ENCODE measurements at regions not wholly inside any gene's neighbourhood (a gene's known extent, or its start where the extent isn't known, plus 50 kb on each side); places are given as distances from the start of the nearest gene placed in this dataset.

DNA sequence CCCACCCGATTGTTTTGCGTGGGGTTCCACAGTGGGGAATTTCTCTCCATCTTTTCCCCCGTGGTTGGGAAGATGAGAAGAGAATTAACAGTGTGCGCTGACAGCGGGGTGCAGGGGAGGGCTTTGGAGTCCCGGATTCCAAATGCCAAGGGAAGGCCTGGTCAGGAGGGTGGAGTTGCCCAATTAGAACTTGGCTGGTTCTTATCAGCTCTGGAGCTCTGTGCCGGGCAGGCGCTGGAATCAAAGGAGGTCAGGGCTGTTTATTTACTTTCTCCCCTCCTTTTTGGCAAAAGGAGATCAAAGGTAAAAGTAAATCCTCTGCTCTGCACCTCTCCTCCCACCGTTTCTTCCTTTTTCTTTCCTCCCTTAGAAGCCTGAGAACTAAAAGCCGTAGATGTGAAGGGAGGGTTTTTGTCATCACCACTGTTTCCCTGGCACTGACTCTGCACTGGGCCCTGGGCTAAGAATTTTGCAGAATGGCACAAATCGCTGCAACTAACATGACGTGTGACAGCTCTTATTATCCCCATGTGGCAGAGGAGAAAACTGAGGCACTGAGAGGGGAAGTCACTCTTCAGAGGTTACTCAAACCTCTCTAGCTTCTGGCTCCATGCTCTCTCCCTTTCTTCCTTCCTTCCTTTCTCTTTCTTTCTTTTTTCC lies 95.2 kb upstream of the ZNF716 start:
- H3K27ac ChIP-seq: no peak overlapping the region

DNA sequence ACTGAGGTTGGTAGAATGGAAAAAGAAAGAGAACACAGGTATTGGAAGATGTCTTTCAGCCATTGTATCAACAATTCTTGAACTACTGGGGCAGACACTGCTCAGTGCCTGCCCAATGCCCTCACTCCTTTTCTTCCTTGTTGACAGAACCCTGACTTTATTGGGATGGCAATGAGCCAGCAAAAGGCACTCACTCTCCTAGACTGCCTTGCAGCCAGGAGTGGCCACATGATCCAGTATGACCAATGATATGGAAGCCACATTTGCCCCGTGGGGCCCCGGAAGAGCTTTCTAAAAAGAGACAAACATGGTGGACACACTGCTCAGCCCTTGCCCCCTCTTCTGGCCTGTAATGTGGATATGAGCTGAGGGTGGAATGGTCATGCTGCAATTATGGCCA lies 88.6 kb upstream of the ZNF716 start:
- DNase-seq (no peak), ATAC-seq (no peak)
- H3K36me3 ChIP-seq (replicated peaks in 1 of 2; ENCODE audit: insufficient read depth in 1 of 2, low read depth in 2 of 2): no peaks in the 10 kb centered on the region
- intact Hi-C loops (cut with DNase I): no loop called here
- 67 to 90% methylated on average over 2 of the region's 2 CpGs for WGBS, 2 donors
- TF ChIP-seq CTCF (IDR thresholded peaks at IDR 0.05) (no peak), POLR2A (IDR thresholded peaks at IDR 0.05) (no peak)
- no peaks in the 10 kb centered on the region for H3K27me3 ChIP-seq
- H3K9me3 ChIP-seq: no peaks in the 10 kb centered on the region
- H3K27ac ChIP-seq: no peak overlapping the region
- H3K4me3 ChIP-seq: no peak overlapping the region
- H3K4me1 ChIP-seq: no peaks in the 10 kb centered on the region

More for the DNA sequence above, 95.2 kb upstream of the ZNF716 start:
- no peak for DNase-seq
- no peak overlapping the region for H3K4me3 ChIP-seq
- H3K4me1 ChIP-seq: no peaks in the 10 kb centered on the region
- no peaks in the 10 kb centered on the region for H3K27me3 ChIP-seq
- intact Hi-C loops (cut with DNase I): no loop called here
- ATAC-seq: no peak
- no peak for TF ChIP-seq CTCF (IDR thresholded peaks at IDR 0.05)
- WGBS, 2 donors: 58 to 65% methylated on average over 12 of the region's 12 CpGs
- no peaks in the 10 kb centered on the region for H3K36me3 ChIP-seq (replicated peaks in 1 of 2; ENCODE audit: insufficient read depth in 1 of 2, low read depth in 2 of 2)
- H3K9me3 ChIP-seq: no peaks in the 10 kb centered on the region

DNA sequence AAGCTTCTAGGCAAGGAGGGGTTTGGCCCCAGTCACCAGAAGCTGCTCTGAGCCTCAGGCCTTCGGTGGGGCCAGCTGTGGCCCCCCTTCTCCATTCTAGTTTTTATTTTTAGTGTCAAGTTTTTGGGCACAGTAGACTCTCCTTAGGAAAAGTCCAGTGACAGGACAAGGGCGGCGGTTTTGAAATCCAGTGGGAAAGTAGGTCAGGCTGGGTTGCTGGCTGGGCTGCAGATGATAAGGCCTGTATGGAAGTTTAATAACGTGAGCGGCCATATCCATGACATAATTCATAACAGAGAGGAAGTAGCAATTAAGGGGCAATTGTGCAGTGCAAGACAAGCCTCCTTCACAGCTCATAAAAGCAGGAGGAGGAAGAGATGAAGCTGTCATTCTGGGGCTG lies 87.1 kb upstream of the ZNF716 start:
- no peak overlapping the region for H3K4me3 ChIP-seq
- DNase-seq (no peak), ATAC-seq (no peak)
- WGBS, 2 donors: 62 to 68% methylated on average over 5 of the region's 5 CpGs
- intact Hi-C loops (cut with DNase I): no loop called here
- TF ChIP-seq POLR2A (IDR thresholded peaks at IDR 0.05): no peak
- no peak for TF ChIP-seq CTCF (IDR thresholded peaks at IDR 0.05)
- H3K27me3 ChIP-seq: no peaks in the 10 kb centered on the region
- no peaks in the 10 kb centered on the region for H3K9me3 ChIP-seq
- H3K27ac ChIP-seq: no peak overlapping the region
- H3K36me3 ChIP-seq (replicated peaks in 1 of 2; ENCODE audit: insufficient read depth in 1 of 2, low read depth in 2 of 2): no peaks in the 10 kb centered on the region
- H3K4me1 ChIP-seq: no peaks in the 10 kb centered on the region

- 54 to 55% methylated on average over 8 of the region's 8 CpGs for WGBS, 2 donors
- H3K27ac ChIP-seq: no peak overlapping the region
- no peaks in the 10 kb centered on the region for H3K4me1 ChIP-seq
- H3K4me3 ChIP-seq: no peak overlapping the region
- H3K36me3 ChIP-seq (replicated peaks in 1 of 2; ENCODE audit: insufficient read depth in 1 of 2, low read depth in 2 of 2): no peaks in the 10 kb centered on the region
- no peak for ATAC-seq
- no peak for DNase-seq
- intact Hi-C loops (cut with DNase I): no loop called here
- TF ChIP-seq POLR2A (IDR thresholded peaks at IDR 0.05) (no peak), CTCF (IDR thresholded peaks at IDR 0.05) (no peak)
- H3K27me3 ChIP-seq: no peaks in the 10 kb centered on the region
- H3K9me3 ChIP-seq: no peaks in the 10 kb centered on the region
Measured at GRCh38 chr7:57363321-57363720, 86.7 kb upstream of the ZNF716 start.

Data from body of pancreas (tissue), 4 donors.